DMS53 treated with DMSO at 0.1 percent for 48 hours (cell line): ENCODE measurements at regions not wholly inside any gene's neighbourhood (a gene's known extent, or its start where the extent isn't known, plus 50 kb on each side); places are given as distances from the start of the nearest gene placed in this dataset.
"Not testable (repeated sequence)": the region's sequence is repeated elsewhere in the genome, so short reads cannot be mapped to it uniquely, and the experiment has no call there.

Experiments used
- DNase-seq: peaks from one replicate; lab custom pipeline; 2025; ENCODE audit not compliant: unreplicated experiment; lab: John Stamatoyannopoulos, UW

DNA sequence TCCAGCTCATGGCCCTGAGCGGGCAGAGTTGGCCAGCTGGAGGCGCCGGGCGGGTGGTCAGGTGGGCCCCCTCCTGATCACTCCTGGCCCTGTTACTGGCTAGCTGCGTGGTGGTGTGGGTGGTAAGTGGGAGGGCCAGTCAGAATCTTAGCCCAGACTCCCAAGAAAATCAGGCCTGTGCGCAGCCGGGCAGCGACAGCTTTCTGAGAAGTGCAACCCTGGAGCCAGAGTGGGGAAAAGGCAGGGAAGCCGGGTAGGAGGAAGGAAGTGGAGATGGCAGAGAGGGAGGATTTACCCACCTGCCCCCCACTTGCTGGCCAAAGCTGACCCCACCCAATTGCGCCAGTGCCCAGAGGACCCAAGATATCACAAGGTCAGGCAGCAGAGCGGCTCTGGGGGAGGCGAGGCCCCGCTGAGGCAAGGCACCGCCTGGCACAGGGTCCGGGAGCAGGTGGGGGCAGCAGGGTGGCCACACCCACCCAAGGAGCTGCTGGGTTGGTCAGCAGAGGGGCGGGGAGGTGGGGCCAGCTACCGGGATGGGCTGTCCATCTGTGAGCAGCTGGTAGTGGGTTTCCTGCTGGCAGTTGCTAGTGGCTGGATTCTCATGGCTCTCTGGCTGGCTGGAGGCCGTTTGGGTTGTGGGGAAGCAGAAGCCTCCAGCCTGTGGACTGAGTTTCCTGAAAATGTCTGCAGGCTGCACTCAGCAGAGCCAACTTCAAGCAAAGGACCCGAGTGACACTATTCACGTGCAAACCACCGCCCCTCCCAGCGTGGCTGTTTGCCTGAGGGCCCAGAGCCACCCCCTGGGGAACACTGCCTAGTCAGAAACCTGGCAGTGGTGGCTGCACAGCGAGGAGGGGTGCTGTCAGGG, 196.4 kb downstream of the IGLL1 start:
- no peak for DNase-seq

GRCh38 chr22:23382428-23383218, 197.5 kb downstream of the IGLL1 start:
- DNase-seq: no peak

DNA sequence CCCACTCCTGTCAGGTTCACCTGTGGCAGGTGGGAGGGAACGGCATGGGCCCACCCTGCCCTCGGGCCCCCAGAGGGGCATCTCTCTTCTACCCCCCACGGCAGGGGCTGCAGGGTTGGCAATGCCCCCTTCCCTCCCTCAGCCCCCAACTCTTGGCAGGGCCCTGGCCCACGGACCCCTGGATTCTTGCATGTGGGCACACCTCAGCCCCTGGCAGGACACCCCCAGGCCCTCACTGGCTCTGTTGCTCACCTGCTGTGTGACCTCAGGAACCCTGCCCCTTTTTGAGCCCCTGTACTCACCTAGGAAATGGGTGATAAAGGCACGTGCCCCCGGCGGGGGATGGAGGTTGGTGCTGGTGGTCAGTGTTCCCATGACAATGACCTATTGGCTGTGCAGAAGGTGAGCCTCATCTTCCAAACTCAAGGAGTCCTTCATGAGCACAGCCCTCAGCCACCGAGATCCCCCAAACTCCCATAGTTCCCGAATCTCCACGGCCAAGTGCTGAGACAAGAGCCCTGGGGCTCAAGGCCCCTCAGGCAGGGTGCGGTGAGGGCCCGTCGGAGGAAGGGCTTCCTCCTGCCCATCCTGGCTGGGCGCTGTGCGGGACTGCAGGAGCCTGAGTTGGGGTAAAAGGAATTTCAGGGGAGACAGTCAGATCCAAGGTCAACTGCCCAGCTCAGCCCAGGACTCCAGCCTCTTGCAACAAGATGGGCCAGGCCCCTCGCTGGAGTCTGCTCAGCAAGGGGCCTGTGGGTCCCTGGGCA, 198.2 kb downstream of the IGLL1 start:
- no peak for DNase-seq

GRCh38 chr22:23380911-23381310, 199.2 kb downstream of the IGLL1 start:
- DNase-seq: no peak

DNA sequence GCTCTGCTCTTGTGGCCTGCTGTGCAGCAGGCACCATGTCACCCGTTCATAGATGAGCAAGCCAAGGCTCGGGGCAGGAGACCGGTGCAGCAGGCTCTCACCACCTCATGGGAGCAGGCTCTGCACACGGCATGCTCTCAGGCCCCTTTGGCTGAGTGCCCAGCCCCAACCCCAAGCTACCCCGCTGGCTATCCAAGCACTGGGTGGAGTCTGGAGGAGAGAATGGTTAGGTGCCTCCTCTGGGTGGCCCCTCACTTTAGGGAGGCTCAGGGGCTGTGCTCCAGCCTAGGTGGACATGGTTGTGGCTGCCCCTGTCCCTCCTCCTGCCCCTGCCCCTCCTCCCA, 199.9 kb downstream of the IGLL1 start:
- no peak for DNase-seq

GRCh38 chr22:23379540-23380229, 199.4 kb downstream of the BCR start:
- not testable (repeated sequence) for DNase-seq

DNA sequence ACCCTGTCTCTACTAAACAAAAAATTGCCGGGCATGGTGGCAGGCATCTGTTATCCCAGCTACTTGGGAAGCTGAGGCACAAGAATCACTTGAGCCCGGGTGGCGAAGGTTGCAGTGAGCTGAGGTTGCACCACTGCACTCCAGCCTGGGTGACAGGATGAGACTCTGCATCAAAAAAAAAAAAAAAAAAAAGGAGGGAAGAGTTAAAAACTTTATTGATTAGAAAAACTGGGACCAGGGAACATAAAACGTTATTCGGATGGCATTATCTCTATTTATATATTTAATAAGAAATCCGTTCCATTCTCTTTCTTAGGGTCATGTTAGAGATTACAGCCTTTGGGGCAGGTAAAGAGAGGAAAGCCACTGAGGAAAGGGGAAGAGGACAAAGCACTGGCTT, 197.5 kb downstream of the BCR start:
- DNase-seq: no peak

DNA sequence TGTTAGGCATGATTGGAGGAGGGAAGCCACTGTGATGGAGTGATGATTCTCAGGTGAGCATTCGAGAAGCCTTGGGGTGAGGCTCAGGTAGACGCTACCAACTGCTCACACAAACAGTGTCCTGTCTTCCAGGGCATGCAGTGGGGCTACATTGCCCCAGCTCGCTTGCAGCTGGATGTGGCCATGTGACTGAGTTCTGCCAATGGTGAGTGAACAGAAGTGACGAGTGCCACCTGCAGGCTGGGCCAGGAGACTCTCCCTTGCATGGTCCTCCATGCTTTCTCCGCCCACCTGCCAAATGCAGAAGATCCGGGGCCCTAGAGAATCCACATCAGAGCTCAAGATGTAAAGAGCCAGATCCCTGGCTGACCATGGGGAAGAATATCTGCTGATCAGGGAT, 195.9 kb downstream of the BCR start:
- no peak for DNase-seq

- DNase-seq: no peak
Observed at GRCh38 chr22:23375031-23375827, 194.9 kb downstream of the BCR start.

DNA sequence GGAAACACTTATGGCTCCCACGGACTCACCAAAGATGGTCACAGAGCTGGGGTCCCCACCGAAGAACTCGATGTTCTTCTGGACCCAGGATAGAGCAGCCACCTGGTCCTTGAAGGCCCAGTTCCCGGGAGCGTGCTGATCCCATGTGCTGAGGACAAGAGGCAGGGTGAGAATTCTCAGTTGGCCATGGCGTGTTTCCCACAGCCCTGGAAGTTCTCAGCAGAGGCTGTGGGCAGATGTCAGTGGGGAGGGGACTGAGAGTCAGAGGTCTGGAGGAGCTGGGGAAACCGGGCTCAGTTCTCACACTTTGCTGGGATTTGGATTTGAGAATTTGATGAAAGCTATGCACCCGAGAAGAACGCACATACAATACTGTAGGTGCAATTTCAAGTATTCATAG, 193.3 kb downstream of the BCR start:
- no peak for DNase-seq

- no peak for DNase-seq
Observed at GRCh38 chr22:23370251-23370650, 189.9 kb downstream of the BCR start.

DNA sequence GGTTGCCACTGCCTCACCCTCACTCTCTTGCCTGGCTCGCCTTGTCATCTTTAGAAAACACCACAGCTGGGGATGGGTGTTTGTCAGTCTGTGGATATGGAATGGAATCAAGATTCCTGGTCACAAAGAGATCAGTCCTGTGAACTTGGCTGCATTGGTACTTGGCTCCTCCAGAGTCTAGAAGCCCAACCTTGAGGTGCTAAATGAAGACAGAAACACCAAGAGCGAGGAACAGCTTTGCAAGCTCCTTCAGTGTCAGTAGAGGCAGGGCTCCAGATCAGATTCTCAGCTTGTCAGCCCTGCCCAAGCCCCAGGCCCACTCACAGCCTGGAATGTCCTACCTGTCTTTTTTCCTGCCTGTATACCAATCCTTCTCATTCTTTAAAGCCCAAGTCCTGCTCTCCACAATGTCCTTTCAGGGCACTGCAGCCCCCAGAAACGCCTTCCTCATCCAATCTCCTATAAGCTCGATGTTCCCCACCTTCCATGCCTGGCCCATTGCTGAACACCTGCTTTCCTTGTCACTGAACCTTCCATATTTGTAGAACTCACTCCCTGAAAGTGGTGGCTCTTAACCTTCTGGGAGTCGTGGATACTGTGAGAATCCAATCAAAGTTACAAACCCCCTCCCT, 188.9 kb downstream of the BCR start:
- DNase-seq: no peak
